Activated B cell treated with CpG ODN at 0.5 μM for 24 hours (primary cell): ENCODE measurements at regions not wholly inside any gene's neighbourhood (a gene's known extent, or its start where the extent isn't known, plus 50 kb on each side); places are given as distances from the start of the nearest gene placed in this dataset.

Experiments
- ATAC-seq: fragments of 200-7000 bp; cut with Tn5 transposase; one replicate; pipeline ENCODE4 v1.10.0; 2021; ENCODE audit warnings: low read depth, mild to moderate bottlenecking, moderate library complexity
- CTCF ChIA-PET: fragments of 350-600 bp; sonication (Branson Sonifier 250); formaldehyde crosslinking; loops from one replicate; lab custom pipeline; 2021; ENCODE audit warnings: antibody characterized with exemption; lab: Charles Lee
- POLR2A ChIA-PET: fragments of 350-600 bp; sonication (Branson Sonifier 250); formaldehyde crosslinking; loops from one replicate; lab custom pipeline; 2021; ENCODE audit warnings: antibody characterized with exemption; lab: Charles Lee
- DNase-seq: peaks from one replicate; pipeline ENCODE4 v3.0.0; 2022
- H3K27ac Mint-ChIP-seq: one replicate; pipeline ENCODE4 v1.8.0; 2020; ENCODE audit warnings: mixed read lengths
- H3K27me3 Mint-ChIP-seq: one replicate; pipeline ENCODE4 v1.8.0; 2021; ENCODE audit warnings: mixed read lengths
- H3K36me3 Mint-ChIP-seq: one replicate; pipeline ENCODE4 v1.8.0; 2021; ENCODE audit warnings: low read depth, mixed read lengths
- H3K4me1 Mint-ChIP-seq: one replicate; pipeline ENCODE4 v1.8.0; 2021; ENCODE audit warnings: mixed read lengths
- H3K4me3 Mint-ChIP-seq: one replicate; pipeline ENCODE4 v1.8.0; 2020; ENCODE audit warnings: mild to moderate bottlenecking, mixed read lengths
- H3K9me3 Mint-ChIP-seq: one replicate; pipeline ENCODE4 v1.8.0; 2020; ENCODE audit warnings: mixed read lengths
- CTCF ChIP-seq: fragments of 200-600 bp; IDR thresholded peaks from one replicate; pipeline ENCODE4 v1.8.0; 2022; ENCODE audit warnings: antibody characterized with exemption, mild to moderate bottlenecking
- intact Hi-C: fragments of 100-400 bp; cut with micrococcal nuclease; formaldehyde crosslinking; loops from one replicate; pipeline ENCODE4 v1.15.1; 2024

GRCh38 chr7:142463401-142463850 is 205.6 kb upstream of the PRSS58 start:
- Mint-ChIP-seq H3K36me3 (no peaks in the 10 kb centered on the region), H3K4me3 (no peak overlapping the region), H3K4me1 (peaks cover 3% of the 10 kb centered on the region), H3K27me3 (peaks cover 27% of the 10 kb centered on the region), H3K9me3 (no peaks in the 10 kb centered on the region), H3K27ac (no peak overlapping the region)
- DNase-seq (no peak), ATAC-seq (no peak)
- TF ChIP-seq CTCF = no peak
- CTCF ChIA-PET = interaction anchor here (0.8 to 2.2 kb wide), 3 partner anchors 12 to 19 kb away, joined by 3 to 5 read pairs (median 3); no protein-coding TSS in a partner anchor
- intact Hi-C loops = loop anchor here (1.0 kb wide), 1 partner anchor 59 kb away; no protein-coding TSS in a partner anchor
- POLR2A ChIA-PET = no interaction called here

- no peak overlapping the region for H3K27ac Mint-ChIP-seq
- intact Hi-C loops = no loop called here
- H3K4me1 Mint-ChIP-seq = peaks cover 3% of the 10 kb centered on the region
- DNase-seq (no peak), ATAC-seq (no peak)
- H3K36me3 Mint-ChIP-seq = no peaks in the 10 kb centered on the region
- no peaks in the 10 kb centered on the region for H3K9me3 Mint-ChIP-seq
- ChIA-PET CTCF (interaction anchor here (1.1 to 1.8 kb wide), 4 partner anchors 12 to 36 kb away, joined by 4 to 5 read pairs (median 4); no protein-coding TSS in a partner anchor), POLR2A (no interaction called here)
- H3K4me3 Mint-ChIP-seq = no peak overlapping the region
- H3K27me3 Mint-ChIP-seq = peaks cover 28% of the 10 kb centered on the region
- TF ChIP-seq CTCF = no peak
Observed at GRCh38 chr7:142461437-142461836, 203.6 kb upstream of the PRSS58 start.

GRCh38 chr7:142460402-142461117 is 202.7 kb upstream of the PRSS58 start:
- no peak overlapping the region for H3K27ac Mint-ChIP-seq
- intact Hi-C loops = no loop called here

GRCh38 chr7:142459551-142459963 is 201.7 kb upstream of the PRSS58 start:
- H3K4me3 Mint-ChIP-seq = no peak overlapping the region
- no peaks in the 10 kb centered on the region for H3K36me3 Mint-ChIP-seq
- ChIA-PET POLR2A (no interaction called here), CTCF (interaction anchor here (0.7 to 1.0 kb wide), 3 partner anchors 14 to 64 kb away, joined by 3 to 5 read pairs (median 4); no protein-coding TSS in a partner anchor)
- no peak for DNase-seq
- intact Hi-C loops = loop anchor here (1.0 kb wide), 1 partner anchor 24 kb away; no protein-coding TSS in a partner anchor
- H3K4me1 Mint-ChIP-seq = peaks cover 3% of the 10 kb centered on the region
- no peak overlapping the region for H3K27ac Mint-ChIP-seq
- H3K9me3 Mint-ChIP-seq = no peaks in the 10 kb centered on the region
- peaks cover 32% of the 10 kb centered on the region for H3K27me3 Mint-ChIP-seq
- no peak for TF ChIP-seq CTCF
- no peak for ATAC-seq

More at GRCh38 chr7:142460402-142461117, 202.7 kb upstream of the PRSS58 start:
- Mint-ChIP-seq H3K9me3 (no peaks in the 10 kb centered on the region), H3K4me1 (peaks cover 3% of the 10 kb centered on the region), H3K27me3 (peaks cover 31% of the 10 kb centered on the region), H3K4me3 (no peak overlapping the region), H3K36me3 (no peaks in the 10 kb centered on the region)
- ATAC-seq (no peak), DNase-seq (no peak)
- POLR2A ChIA-PET = no interaction called here
- no peak for TF ChIP-seq CTCF
- CTCF ChIA-PET = interaction anchor here (0.6 to 1.8 kb wide), 6 partner anchors 12 to 63 kb away, joined by 3 to 5 read pairs (median 4); no protein-coding TSS in a partner anchor

GRCh38 chr7:142457146-142457703 is 199.4 kb upstream of the PRSS58 start:
- no peaks in the 10 kb centered on the region for H3K4me1 Mint-ChIP-seq
- H3K4me3 Mint-ChIP-seq = no peak overlapping the region
- DNase-seq (no peak), ATAC-seq (no peak)
- H3K36me3 Mint-ChIP-seq = no peaks in the 10 kb centered on the region
- H3K27me3 Mint-ChIP-seq = peaks cover 32% of the 10 kb centered on the region
- no peak for TF ChIP-seq CTCF
- no peak overlapping the region for H3K27ac Mint-ChIP-seq
- intact Hi-C loops = no loop called here
- no peaks in the 10 kb centered on the region for H3K9me3 Mint-ChIP-seq
- POLR2A ChIA-PET = no interaction called here
- CTCF ChIA-PET = no interaction called here
